ENCODE measurements at regions not wholly inside any gene's neighbourhood (a gene's known extent, or its start where the extent isn't known, plus 50 kb on each side); places are given as distances from the start of the nearest gene placed in this dataset.

- H3K9me2 ChIP-seq (ENCODE audit: insufficient read depth): no peaks in the 10 kb centered on the region
- Mint-ChIP-seq H3K4me3 (no peak overlapping the region), H3K27ac (no peak overlapping the region), H3K36me3 (ENCODE audit: low read depth) (no peaks in the 10 kb centered on the region), H3K9me3 (peaks cover 2% of the 10 kb centered on the region; the same call in 2 of the 3 replicates), H3K4me1 (peaks cover 21% of the 10 kb centered on the region), H3K27me3 (ENCODE audit: insufficient read depth, low read depth, poor library complexity) (peaks cover 11% of the 10 kb centered on the region)
- no peak overlapping the region for H3K27ac ChIP-seq (ENCODE audit: low read depth)
- peak; percentile 46 for ATAC-seq
- H3K4me2 ChIP-seq: no peak overlapping the region
- no peaks in the 10 kb centered on the region for H4K20me1 ChIP-seq (replicated peaks; ENCODE audit: insufficient read depth)
- peak; percentile 47 for DNase-seq (ENCODE audit: low spot score)
- TF ChIP-seq ZNF462 (CRISPR knock-in tag; IDR thresholded peaks at IDR 0.05) (no peak), CTCF (conservative IDR thresholded peaks at IDR 0.05; ENCODE audit: low read depth in 2 of 2) (peak in 1 of 2 experiments; percentile 43; a peak in 2 of 4 replicates)
- no peaks in the 10 kb centered on the region for H3K4me1 ChIP-seq (ENCODE audit: insufficient read depth)
- H3K36me3 ChIP-seq (ENCODE audit: insufficient read depth): no peaks in the 10 kb centered on the region
- H2AFZ ChIP-seq: peak overlapping the region; percentile 59
- no peaks in the 10 kb centered on the region for H3K79me2 ChIP-seq (replicated peaks; ENCODE audit: insufficient read depth)
- H3K27me3 ChIP-seq (ENCODE audit: insufficient read depth): no peaks in the 10 kb centered on the region
- H3F3A ChIP-seq (replicated peaks; ENCODE audit: low read depth): no peaks in the 10 kb centered on the region
- H3K4me3 ChIP-seq: no peak overlapping the region
These were observed 51.5 kb upstream of the GTF3A start for GRCh38 chr13:27372896-27373295.

- no peak for DNase-seq (ENCODE audit: low spot score)
- Histone ChIP-seq H3K9me2 (ENCODE audit: insufficient read depth) (no peaks in the 10 kb centered on the region), H3K27ac (ENCODE audit: low read depth) (no peak overlapping the region), H3K36me3 (ENCODE audit: insufficient read depth) (no peaks in the 10 kb centered on the region), H3F3A (replicated peaks; ENCODE audit: low read depth) (no peaks in the 10 kb centered on the region), H3K4me1 (ENCODE audit: insufficient read depth) (no peaks in the 10 kb centered on the region), H3K4me2 (no peak overlapping the region), H4K20me1 (replicated peaks; ENCODE audit: insufficient read depth) (no peaks in the 10 kb centered on the region), H3K79me2 (replicated peaks; ENCODE audit: insufficient read depth) (no peaks in the 10 kb centered on the region), H3K27me3 (ENCODE audit: insufficient read depth) (no peaks in the 10 kb centered on the region), H2AFZ (no peak overlapping the region), H3K4me3 (no peak overlapping the region)
- H3K9me3 Mint-ChIP-seq: peaks cover 2% of the 10 kb centered on the region; the same call in 2 of the 3 replicates
- TF ChIP-seq ETS1 (IDR thresholded peaks at IDR 0.05) (no peak), REST (IDR thresholded peaks at IDR 0.05; ENCODE audit: unreplicated experiment) (no peak), NANOG (IDR thresholded peaks at IDR 0.05; ENCODE audit: borderline replicate concordance) (no peak), EZH2 (IDR thresholded peaks at IDR 0.05; ENCODE audit: low read depth, unreplicated experiment) (no peak), ZNF331 (CRISPR knock-in tag; IDR thresholded peaks at IDR 0.05; ENCODE audit: low read depth) (no peak), CREB1 (CRISPR knock-in tag; IDR thresholded peaks at IDR 0.05; ENCODE audit: low read depth) (no peak)
- peaks cover 11% of the 10 kb centered on the region for H3K27me3 Mint-ChIP-seq (ENCODE audit: insufficient read depth, low read depth, poor library complexity)
- ATAC-seq: no peak
- no peaks in the 10 kb centered on the region for H3K36me3 Mint-ChIP-seq (ENCODE audit: low read depth)
- no peak overlapping the region for H3K27ac Mint-ChIP-seq
- H3K4me3 Mint-ChIP-seq: no peak overlapping the region
- H3K4me1 Mint-ChIP-seq: peaks cover 21% of the 10 kb centered on the region
These were observed 50.2 kb upstream of the GTF3A start for GRCh38 chr13:27374126-27374613.

Measured in GM23338 (cell line).